ENCODE measurements at regions not wholly inside any gene's neighbourhood (a gene's known extent, or its start where the extent isn't known, plus 50 kb on each side); places are given as distances from the start of the nearest gene placed in this dataset.

DNA sequence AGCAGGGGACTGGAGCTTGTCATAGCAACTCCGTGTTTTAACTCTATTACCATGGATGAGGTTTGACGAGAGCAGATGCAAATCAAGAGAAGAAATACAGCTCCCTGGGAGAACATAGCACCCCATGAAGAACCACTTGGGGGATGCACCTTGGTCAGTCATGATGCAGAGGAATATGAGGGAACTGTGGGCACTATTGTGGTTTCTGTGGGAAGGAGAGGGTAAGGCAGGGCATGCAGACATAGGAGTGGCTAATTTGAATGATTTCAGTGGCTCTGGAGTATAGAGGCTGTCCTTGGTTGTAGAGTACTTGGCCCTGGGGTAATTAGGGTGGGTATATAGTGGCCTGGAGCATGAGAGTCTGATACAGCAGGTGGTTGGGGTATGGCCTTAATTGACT lies 131.9 kb downstream of the EDEM1 start:
- TF ChIP-seq, protein P1, sequence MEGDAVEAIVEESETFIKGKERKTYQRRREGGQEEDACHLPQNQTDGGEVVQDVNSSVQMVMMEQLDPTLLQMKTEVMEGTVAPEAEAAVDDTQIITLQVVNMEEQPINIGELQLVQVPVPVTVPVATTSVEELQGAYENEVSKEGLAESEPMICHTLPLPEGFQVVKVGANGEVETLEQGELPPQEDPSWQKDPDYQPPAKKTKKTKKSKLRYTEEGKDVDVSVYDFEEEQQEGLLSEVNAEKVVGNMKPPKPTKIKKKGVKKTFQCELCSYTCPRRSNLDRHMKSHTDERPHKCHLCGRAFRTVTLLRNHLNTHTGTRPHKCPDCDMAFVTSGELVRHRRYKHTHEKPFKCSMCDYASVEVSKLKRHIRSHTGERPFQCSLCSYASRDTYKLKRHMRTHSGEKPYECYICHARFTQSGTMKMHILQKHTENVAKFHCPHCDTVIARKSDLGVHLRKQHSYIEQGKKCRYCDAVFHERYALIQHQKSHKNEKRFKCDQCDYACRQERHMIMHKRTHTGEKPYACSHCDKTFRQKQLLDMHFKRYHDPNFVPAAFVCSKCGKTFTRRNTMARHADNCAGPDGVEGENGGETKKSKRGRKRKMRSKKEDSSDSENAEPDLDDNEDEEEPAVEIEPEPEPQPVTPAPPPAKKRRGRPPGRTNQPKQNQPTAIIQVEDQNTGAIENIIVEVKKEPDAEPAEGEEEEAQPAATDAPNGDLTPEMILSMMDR (IDR thresholded peaks at IDR 0.05) = no peak

- TF ChIP-seq, protein P1 (IDR thresholded peaks at IDR 0.05) = no peak
Observed at GRCh38 chr3:5321666-5322340, 134.3 kb downstream of the EDEM1 start.

DNA sequence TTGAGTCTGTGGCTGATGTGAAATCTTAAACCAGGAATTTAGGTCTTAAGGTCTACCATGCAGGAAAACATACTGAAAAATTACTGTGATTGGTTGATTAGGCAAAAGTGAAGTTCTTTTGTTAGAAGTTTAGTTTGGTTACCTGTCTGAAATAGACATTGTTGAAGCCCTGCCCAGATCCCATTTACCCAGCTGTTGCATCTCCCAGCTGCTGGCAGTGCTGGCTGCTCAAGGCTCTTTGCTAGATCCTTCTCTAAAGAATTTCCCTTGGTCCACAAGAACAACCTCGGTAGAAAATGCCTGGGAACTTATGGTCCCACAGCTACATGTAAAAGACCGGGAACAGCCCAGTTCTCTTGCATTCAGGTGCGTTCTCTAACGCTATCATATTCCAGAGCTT lies 137.3 kb downstream of the EDEM1 start:
- TF ChIP-seq, protein P1 (IDR thresholded peaks at IDR 0.05) = no peak

GRCh38 chr3:5330152-5330810 lies 142.8 kb downstream of the EDEM1 start:
- TF ChIP-seq, protein P1 (IDR thresholded peaks at IDR 0.05) = no peak

GRCh38 chr3:5331567-5332269 lies 144.2 kb downstream of the EDEM1 start:
- TF ChIP-seq, protein P1 (IDR thresholded peaks at IDR 0.05) = no peak

- TF ChIP-seq, protein P1 (IDR thresholded peaks at IDR 0.05) = no peak
Observed at GRCh38 chr3:5332270-5332956, 144.9 kb downstream of the EDEM1 start.

DNA sequence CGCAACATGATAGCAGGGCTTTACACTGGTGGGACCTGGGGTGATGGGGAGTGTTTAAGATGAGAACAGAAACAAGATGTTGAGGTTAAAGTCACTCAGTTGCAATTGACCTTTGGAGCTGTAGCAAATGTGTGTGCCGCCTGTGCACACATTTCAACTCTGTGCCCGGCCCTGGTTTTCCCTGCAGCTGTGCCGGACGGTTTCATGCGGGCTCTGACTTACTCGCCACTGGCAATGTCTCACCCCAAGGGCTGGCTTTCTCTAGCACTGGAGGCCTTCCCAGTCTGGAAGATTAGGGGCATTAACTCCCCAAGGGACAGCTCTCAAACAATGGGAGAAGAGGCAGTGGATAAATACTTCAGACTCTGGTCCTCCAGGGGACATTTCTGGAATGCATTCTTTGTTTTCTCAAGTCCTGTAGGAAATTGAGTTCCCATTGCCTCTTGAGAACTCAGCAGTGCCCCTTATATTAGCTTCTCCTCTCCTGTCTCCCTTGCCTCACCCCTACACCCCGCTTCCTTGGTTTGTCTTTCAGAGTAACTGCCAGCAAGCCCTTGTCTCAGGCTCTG lies 152.5 kb downstream of the EDEM1 start:
- TF ChIP-seq, protein P1 (IDR thresholded peaks at IDR 0.05) = no peak
